ENCODE measurements at regions not wholly inside any gene's neighbourhood (a gene's known extent, or its start where the extent isn't known, plus 50 kb on each side); places are given as distances from the start of the nearest gene placed in this dataset.

GRCh38 chr2:146081459-146081858, 1561.5 kb upstream of the ZEB2 start:
- no peak for DNase-seq (ENCODE audit: low spot score)
- TF ChIP-seq CTCF (IDR thresholded peaks at IDR 0.05; ENCODE audit: extremely low read depth, insufficient read depth, missing control alignments), result no peak
- in situ Hi-C loops (cut with MboI; ENCODE audit: low pct_unique_long_range_greater_than_20kb, low sequenced_read_pairs, unreplicated experiment), result no loop called here

GRCh38 chr2:146080925-146081324, 1561.0 kb upstream of the ZEB2 start:
- TF ChIP-seq CTCF (IDR thresholded peaks at IDR 0.05; ENCODE audit: extremely low read depth, insufficient read depth, missing control alignments), result no peak
- in situ Hi-C loops (cut with MboI; ENCODE audit: low pct_unique_long_range_greater_than_20kb, low sequenced_read_pairs, unreplicated experiment), result no loop called here

GRCh38 chr2:146079216-146079615, 1559.3 kb upstream of the ZEB2 start:
- no peak for DNase-seq (ENCODE audit: low spot score)
- in situ Hi-C loops (cut with MboI; ENCODE audit: low pct_unique_long_range_greater_than_20kb, low sequenced_read_pairs, unreplicated experiment), result no loop called here
- no peak for TF ChIP-seq CTCF (IDR thresholded peaks at IDR 0.05; ENCODE audit: extremely low read depth, insufficient read depth, missing control alignments)

More at GRCh38 chr2:146080925-146081324, 1561.0 kb upstream of the ZEB2 start:
- DNase-seq (ENCODE audit: low spot score), result no peak

GRCh38 chr2:146077156-146077555, 1557.2 kb upstream of the ZEB2 start:
- no peak for TF ChIP-seq CTCF (IDR thresholded peaks at IDR 0.05; ENCODE audit: extremely low read depth, insufficient read depth, missing control alignments)

GRCh38 chr2:146068051-146068450, 1548.1 kb upstream of the ZEB2 start:
- no peak for DNase-seq (ENCODE audit: low spot score)
- in situ Hi-C loops (cut with MboI; ENCODE audit: low pct_unique_long_range_greater_than_20kb, low sequenced_read_pairs, unreplicated experiment), result no loop called here

More at GRCh38 chr2:146077156-146077555, 1557.2 kb upstream of the ZEB2 start:
- DNase-seq (ENCODE audit: low spot score), result no peak
- in situ Hi-C loops (cut with MboI; ENCODE audit: low pct_unique_long_range_greater_than_20kb, low sequenced_read_pairs, unreplicated experiment), result no loop called here

GRCh38 chr2:146048141-146048540, 1528.2 kb upstream of the ZEB2 start:
- in situ Hi-C loops (cut with MboI; ENCODE audit: low pct_unique_long_range_greater_than_20kb, low sequenced_read_pairs, unreplicated experiment), result no loop called here
- DNase-seq (ENCODE audit: low spot score), result no peak
- TF ChIP-seq CTCF (IDR thresholded peaks at IDR 0.05; ENCODE audit: extremely low read depth, insufficient read depth, missing control alignments), result no peak

More at GRCh38 chr2:146068051-146068450, 1548.1 kb upstream of the ZEB2 start:
- no peak for TF ChIP-seq CTCF (IDR thresholded peaks at IDR 0.05; ENCODE audit: extremely low read depth, insufficient read depth, missing control alignments)

Measured in GM13977 (cell line).